Gastroesophageal sphincter (tissue), 3 donors: ENCODE measurements at regions not wholly inside any gene's neighbourhood (a gene's known extent, or its start where the extent isn't known, plus 50 kb on each side); places are given as distances from the start of the nearest gene placed in this dataset.

Source experiments
- EP300 ChIP-seq: sonication (generic); formaldehyde crosslinking; IDR thresholded peaks from one replicate; pipeline ENCODE4 v1.6.1; 2017; ENCODE audit warnings: antibody characterized with exemption, mild to moderate bottlenecking
- POLR2A ChIP-seq, 2 donors: fragments of 450-650 bp; IDR thresholded peaks; one replicate each; pipeline ENCODE4 v1.6.1; 2017; ENCODE audit warnings: antibody characterized with exemption in 2 of 2, mild to moderate bottlenecking in 2 of 2, moderate library complexity in 1 of 2
- POLR2AphosphoS5 ChIP-seq: sonication (generic); formaldehyde crosslinking; IDR thresholded peaks from one replicate; pipeline ENCODE4 v1.6.1; 2017; ENCODE audit warnings: antibody characterized with exemption
- TF ChIP-seq, protein P1 (sequence below), 4 experiments: fragments of 200-600 bp in 2 of 4; fragments of 450-650 bp in 2 of 4; sonication (generic) in 1 of 4; IDR thresholded peaks; one replicate each; pipeline ENCODE4 v1.5.1; 2017 to 2019; ENCODE audit warnings: antibody characterized with exemption in 4 of 4, mild to moderate bottlenecking in 2 of 4, moderate library complexity in 2 of 4

DNA sequence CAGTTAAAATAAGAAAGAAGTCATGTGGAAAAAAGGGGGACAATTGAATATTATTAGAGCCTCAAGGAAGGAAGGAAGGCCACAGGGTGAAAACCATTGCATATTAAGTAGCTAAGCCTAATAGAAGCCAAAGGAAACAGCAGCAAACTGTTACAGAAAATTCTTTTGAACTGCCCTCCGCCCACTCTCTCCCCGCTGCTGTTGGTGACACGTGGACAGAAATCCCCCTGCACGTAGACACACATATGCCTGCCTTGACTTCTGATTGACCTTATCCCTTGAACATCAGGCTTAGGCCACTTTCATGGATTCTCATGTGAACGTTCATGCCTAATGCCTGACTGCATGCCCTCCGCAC lies 229.1 kb downstream of the KCNRG start:
- TF ChIP-seq, protein P1, sequence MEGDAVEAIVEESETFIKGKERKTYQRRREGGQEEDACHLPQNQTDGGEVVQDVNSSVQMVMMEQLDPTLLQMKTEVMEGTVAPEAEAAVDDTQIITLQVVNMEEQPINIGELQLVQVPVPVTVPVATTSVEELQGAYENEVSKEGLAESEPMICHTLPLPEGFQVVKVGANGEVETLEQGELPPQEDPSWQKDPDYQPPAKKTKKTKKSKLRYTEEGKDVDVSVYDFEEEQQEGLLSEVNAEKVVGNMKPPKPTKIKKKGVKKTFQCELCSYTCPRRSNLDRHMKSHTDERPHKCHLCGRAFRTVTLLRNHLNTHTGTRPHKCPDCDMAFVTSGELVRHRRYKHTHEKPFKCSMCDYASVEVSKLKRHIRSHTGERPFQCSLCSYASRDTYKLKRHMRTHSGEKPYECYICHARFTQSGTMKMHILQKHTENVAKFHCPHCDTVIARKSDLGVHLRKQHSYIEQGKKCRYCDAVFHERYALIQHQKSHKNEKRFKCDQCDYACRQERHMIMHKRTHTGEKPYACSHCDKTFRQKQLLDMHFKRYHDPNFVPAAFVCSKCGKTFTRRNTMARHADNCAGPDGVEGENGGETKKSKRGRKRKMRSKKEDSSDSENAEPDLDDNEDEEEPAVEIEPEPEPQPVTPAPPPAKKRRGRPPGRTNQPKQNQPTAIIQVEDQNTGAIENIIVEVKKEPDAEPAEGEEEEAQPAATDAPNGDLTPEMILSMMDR (IDR thresholded peaks at IDR 0.05) = no peak
- TF ChIP-seq POLR2A (IDR thresholded peaks at IDR 0.05) (no peak), EP300 (no peak), POLR2AphosphoS5 (no peak)
